Pancreas (tissue), 10 donors: ENCODE measurements at regions not wholly inside any gene's neighbourhood (a gene's known extent, or its start where the extent isn't known, plus 50 kb on each side); places are given as distances from the start of the nearest gene placed in this dataset.
"Not testable (repeated sequence)": the region's sequence is repeated elsewhere in the genome, so short reads cannot be mapped to it uniquely, and the experiment has no call there.

Source experiments
- ATAC-seq, 4 donors: fragments of 200-7000 bp; cut with Tn5 transposase; one replicate each; pipeline versions ENCODE4 v1.8.0 to v1.9.1; 2020; ENCODE audit warnings: mild to moderate bottlenecking in 4 of 4, moderate library complexity in 4 of 4
- DNase-seq, 6 donors: peaks; one replicate each; pipeline ENCODE4 v3.0.0-alpha.2; 2020
- FAIRE-seq: peaks from 2 replicates; lab custom pipeline; 2012; peaks lifted over from hg19 to GRCh38; lab: Jason Lieb, UNC
- H3K27ac ChIP-seq, 4 donors: fragments of 200-600 bp; sonication (generic); 1 replicate in 3 of 4; 2 replicates in 1 of 4; pipeline versions ENCODE4 v1.5.0 to v1.8.0; 2020
- H3K27me3 ChIP-seq, 4 donors: fragments of 200-600 bp; one replicate each; pipeline ENCODE4 v1.8.0; 2021
- H3K36me3 ChIP-seq, 3 donors: fragments of 200-600 bp; sonication (generic) in 1 of 3; one replicate each; pipeline versions ENCODE4 v1.5.0 to v1.8.0; 2020 to 2021
- H3K4me1 ChIP-seq, 3 donors: fragments of 200-600 bp; one replicate each; pipeline ENCODE4 v1.8.0; 2021
- H3K4me3 ChIP-seq, 4 donors: fragments of 200-600 bp; sonication (generic) in 2 of 4; one replicate each; pipeline versions ENCODE4 v1.5.0 to v1.8.0; 2020 to 2021
- H3K9me3 ChIP-seq, 4 donors: fragments of 200-600 bp; one replicate each; pipeline ENCODE4 v1.8.0; 2021
- CTCF ChIP-seq, 4 donors: fragments of 200-600 bp; sonication (generic) in 3 of 4; IDR thresholded peaks; one replicate each; pipeline versions ENCODE4 v1.5.0 to v1.8.0; 2021; ENCODE audit warnings: antibody characterized with exemption in 4 of 4
- WGBS, 2 donors: extraction: QIAGEN DNeasy Blood & Tissue Kit; methylation state at CpG; one replicate each; pipeline ENCODE4 v1.1.7; 2013; 5-methylcytosine and 5-hydroxymethylcytosine counted together
- intact Hi-C, 3 donors: fragments of 100-400 bp; cut with DNase I; formaldehyde crosslinking; loops; one replicate each; pipeline versions ENCODE4 v1.11.1 to v1.14.2; 2022
- donor health status: healthy with polysubstance abuse.
- donor health status: DM: no; HTN: no; CAD: no; lungs with moderate emphysema.
- donor health status: DM: no; HTN: no; CAD: no.
- donor health status: control.
- donor health status: control.
- donor health status: Bipolar disorder and iron deficiency.
- donor health status: DM: yes; HTN: yes; CAD: no.
- donor health status: DM: no; HTN: no; CAD: no.
- donor health status: DM: no; HTN: no; CAD: no.
- donor health status: DM: yes; HTN: yes; CAD: no.

GRCh38 chr14:38559711-38560110 lies 303.8 kb upstream of the CLEC14A start:
- H3K4me3 ChIP-seq, result no peak overlapping the region
- FAIRE-seq (no peak), ATAC-seq (no peak), DNase-seq (no peak)
- no peaks in the 10 kb centered on the region for H3K4me1 ChIP-seq
- intact Hi-C loops, result no loop called here
- TF ChIP-seq CTCF (IDR thresholded peaks at IDR 0.05), result no peak
- no peak overlapping the region for H3K27ac ChIP-seq
- H3K9me3 ChIP-seq, result no peaks in the 10 kb centered on the region
- 52 to 56% methylated on average over 2 of the region's 2 CpGs for WGBS, 2 donors
- no peaks in the 10 kb centered on the region for H3K27me3 ChIP-seq
- no peaks in the 10 kb centered on the region for H3K36me3 ChIP-seq

- ATAC-seq, result not testable (repeated sequence)
Measured at GRCh38 chr14:38557391-38557790, 301.5 kb upstream of the CLEC14A start.

GRCh38 chr14:38556252-38556651 lies 300.4 kb upstream of the CLEC14A start:
- DNase-seq (no peak), ATAC-seq (no peak), FAIRE-seq (no peak)
- no peak for TF ChIP-seq CTCF (IDR thresholded peaks at IDR 0.05)
- H3K4me1 ChIP-seq, result no peaks in the 10 kb centered on the region
- no peak overlapping the region for H3K4me3 ChIP-seq
- no peak overlapping the region for H3K27ac ChIP-seq
- no peaks in the 10 kb centered on the region for H3K27me3 ChIP-seq
- no peaks in the 10 kb centered on the region for H3K9me3 ChIP-seq
- intact Hi-C loops, result no loop called here
- H3K36me3 ChIP-seq, result no peaks in the 10 kb centered on the region
- 48 to 59% methylated on average over 1 of the region's 1 CpG for WGBS, 2 donors

More at GRCh38 chr14:38557391-38557790, 301.5 kb upstream of the CLEC14A start:
- H3K4me3 ChIP-seq, H3K36me3 ChIP-seq, H3K4me1 ChIP-seq, DNase-seq, H3K9me3 ChIP-seq, H3K27me3 ChIP-seq, H3K27ac ChIP-seq, intact Hi-C loops, FAIRE-seq: not testable (repeated sequence)

GRCh38 chr14:38554026-38554425 lies 298.1 kb upstream of the CLEC14A start:
- ATAC-seq, result no peak
- Histone ChIP-seq H3K27me3 (no peaks in the 10 kb centered on the region), H3K4me1 (no peaks in the 10 kb centered on the region), H3K9me3 (no peaks in the 10 kb centered on the region), H3K27ac (no peak overlapping the region), H3K36me3 (no peaks in the 10 kb centered on the region), H3K4me3 (no peak overlapping the region)
- FAIRE-seq, result no peak
- DNase-seq, result no peak
- WGBS, 2 donors, result 48 to 68% methylated on average over 4 of the region's 4 CpGs
- intact Hi-C loops, result no loop called here
- no peak for TF ChIP-seq CTCF (IDR thresholded peaks at IDR 0.05)

GRCh38 chr14:38553586-38553985 lies 297.7 kb upstream of the CLEC14A start:
- FAIRE-seq, result no peak
- ATAC-seq, result no peak
- H3K27ac ChIP-seq, result no peak overlapping the region

More at GRCh38 chr14:38553586-38553985, 297.7 kb upstream of the CLEC14A start:
- no peaks in the 10 kb centered on the region for H3K36me3 ChIP-seq
- H3K9me3 ChIP-seq, result no peaks in the 10 kb centered on the region
- intact Hi-C loops, result no loop called here
- no peaks in the 10 kb centered on the region for H3K27me3 ChIP-seq
- DNase-seq, result no peak
- H3K4me1 ChIP-seq, result no peaks in the 10 kb centered on the region
- no peak overlapping the region for H3K4me3 ChIP-seq
- TF ChIP-seq CTCF (IDR thresholded peaks at IDR 0.05), result no peak
